GM19395 (cell line): ENCODE measurements at regions not wholly inside any gene's neighbourhood (a gene's known extent, or its start where the extent isn't known, plus 50 kb on each side); places are given as distances from the start of the nearest gene placed in this dataset.

ENCODE experiments used
- ATAC-seq: cut with Tn5 transposase; IDR thresholded peaks from one replicate; pipeline ENCODE4 v1.9.1; 2021; ENCODE audit warnings: mild to moderate bottlenecking, moderate library complexity; ENCODE audit not compliant: unreplicated experiment

DNA sequence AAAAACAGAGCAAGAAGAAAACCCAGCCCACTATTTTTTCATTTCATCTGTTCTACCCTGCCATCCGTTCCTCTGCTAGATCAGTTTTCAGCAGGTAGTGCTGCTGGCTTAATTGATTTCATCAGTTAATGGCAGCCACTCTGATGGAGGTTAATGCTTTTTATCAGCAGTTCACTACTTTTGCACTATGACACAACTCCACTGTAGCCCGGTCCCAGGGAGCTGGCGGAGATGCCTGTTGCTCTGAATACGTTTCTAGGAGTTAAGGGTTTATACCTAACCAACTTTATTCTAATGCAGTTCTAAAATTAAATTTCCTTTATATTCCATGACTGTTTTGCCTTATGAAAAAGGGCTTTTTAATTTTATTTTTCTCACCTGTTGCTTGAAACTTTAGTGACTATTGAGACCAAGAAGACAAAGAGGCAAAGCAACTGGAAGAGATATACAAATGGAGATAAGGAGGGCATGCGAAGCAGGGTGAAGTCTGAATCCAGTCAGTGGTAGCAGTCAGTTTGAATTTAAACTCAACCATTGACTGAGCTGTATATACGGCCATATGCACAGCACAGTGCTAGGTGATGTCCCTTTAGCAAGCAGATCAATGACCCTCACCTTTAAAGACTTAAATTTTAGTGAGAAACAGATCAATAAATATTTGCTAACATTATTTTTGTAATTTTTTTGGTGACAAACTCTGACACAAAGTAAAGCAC is 477.9 kb downstream of the LMO4 start:
- no peak for ATAC-seq

DNA sequence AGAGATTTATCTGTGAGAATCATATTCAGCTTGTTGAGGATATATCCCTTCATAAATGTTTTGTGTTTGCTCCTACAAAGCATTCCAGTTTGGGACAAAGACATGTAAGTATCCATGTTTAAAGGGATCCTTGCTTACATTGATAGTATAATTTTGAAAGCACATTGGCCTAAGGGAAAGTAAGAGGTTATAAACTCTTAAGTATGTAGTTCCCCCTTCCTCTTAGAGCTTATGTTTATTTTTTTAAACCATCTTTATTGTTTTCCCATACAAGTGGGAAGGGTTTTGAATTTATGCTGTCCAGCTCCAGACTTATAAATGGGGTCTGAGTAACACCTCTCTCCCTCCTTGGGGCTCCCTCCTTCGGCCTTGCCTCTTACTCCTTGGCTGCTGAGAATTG is 481.5 kb downstream of the LMO4 start:
- no peak for ATAC-seq

DNA sequence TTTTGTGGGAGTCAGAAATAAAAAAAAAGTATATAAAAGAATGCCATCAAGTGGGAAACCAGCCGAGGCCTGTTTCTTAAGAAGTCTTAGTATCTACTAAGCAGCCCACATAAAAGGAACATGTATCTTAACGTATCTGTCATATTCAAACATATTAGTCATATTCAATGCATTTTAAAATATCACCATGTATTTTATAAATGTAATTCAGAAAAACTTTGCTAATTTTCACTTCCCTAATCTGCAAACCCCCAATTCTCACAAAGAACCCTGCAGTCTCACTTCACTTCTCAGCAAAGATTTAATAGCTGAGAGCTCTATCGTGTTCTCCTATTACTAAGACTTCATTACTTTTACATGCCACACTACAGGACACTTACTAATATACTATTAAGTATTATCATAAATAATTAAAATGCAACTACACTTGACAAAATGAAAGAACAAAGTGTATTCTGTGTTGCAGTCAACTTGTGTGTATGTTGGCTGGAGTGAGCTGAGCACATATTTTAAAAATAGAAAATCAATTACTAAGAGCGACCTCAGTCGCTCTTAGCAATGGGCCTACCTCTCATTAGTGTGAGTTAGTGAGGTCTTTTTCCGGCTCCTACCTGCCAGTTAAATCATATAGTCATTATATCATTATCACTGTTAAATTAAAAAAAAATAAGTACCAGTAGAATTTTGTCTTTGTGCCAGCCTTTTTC is 484.3 kb downstream of the LMO4 start:
- peak; percentile 86 for ATAC-seq

DNA sequence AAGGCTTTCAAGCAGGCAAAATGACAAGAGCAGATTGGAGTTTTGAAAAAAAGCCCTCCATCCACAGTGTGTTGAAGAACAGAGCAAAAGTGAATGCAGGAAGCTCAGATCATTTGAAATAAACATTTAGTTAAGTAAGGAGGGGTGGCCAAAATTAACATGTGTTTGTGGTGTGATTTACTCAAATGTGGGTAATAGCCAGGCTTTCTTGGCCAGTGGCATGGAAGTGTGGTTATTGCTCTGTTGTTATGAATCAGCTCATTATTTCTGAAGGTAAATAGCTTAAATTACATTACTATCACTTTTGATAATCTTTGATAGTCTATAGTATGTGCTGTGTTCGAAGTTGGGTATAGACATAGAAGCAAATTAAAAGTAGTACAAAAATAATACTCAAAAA is 485.9 kb downstream of the LMO4 start:
- no peak for ATAC-seq

DNA sequence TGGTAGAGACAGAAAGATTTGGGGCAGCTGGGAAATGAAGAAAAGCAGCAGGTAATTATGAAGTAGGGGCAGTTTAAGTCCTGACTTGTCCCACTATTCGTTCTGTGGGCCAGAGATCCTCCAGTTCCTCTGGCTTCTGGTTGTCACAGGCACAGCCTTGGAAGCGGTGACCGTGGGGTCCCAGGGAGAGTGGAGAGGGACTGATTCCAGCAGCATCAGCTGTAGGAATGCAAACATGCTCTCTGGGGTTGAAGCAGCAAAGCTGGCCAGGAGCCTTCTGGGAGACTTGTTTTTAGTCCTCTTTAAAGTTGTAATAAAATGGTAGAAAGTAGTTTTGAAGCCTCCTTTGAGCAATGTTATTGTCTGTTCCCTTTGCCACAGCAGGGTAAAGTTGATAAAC is 488.0 kb downstream of the LMO4 start:
- no peak for ATAC-seq

DNA sequence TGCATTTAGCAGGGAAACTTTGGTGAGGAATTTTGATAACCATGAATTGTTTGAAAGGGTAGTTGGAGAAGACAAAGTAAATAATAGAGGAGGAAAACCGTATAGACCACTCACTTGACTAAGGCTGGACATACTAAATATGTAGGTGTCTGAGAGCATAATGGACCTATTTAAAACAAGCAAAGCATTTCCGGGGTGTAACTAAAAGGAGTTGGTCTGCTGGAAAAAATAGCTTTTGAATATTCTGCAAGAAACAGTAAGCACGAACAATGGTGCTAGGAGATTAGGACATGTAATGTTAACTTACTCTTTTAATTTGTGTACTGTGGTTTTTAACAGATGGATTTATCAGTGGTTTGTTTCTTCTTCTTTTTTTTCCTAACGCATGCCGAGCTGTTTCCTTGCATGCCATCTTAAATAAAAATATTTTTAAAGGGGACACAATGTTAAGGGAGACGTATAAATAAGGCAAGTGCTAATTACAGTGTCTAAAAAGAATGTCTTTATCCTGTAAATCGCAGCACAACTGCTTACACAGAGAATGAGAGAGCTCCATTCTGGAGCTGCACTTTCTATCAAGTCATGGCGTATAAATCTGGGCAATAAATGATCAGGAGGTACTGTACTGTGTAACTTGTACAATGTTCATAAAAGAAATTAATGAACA is 492.1 kb downstream of the LMO4 start:
- no peak for ATAC-seq

DNA sequence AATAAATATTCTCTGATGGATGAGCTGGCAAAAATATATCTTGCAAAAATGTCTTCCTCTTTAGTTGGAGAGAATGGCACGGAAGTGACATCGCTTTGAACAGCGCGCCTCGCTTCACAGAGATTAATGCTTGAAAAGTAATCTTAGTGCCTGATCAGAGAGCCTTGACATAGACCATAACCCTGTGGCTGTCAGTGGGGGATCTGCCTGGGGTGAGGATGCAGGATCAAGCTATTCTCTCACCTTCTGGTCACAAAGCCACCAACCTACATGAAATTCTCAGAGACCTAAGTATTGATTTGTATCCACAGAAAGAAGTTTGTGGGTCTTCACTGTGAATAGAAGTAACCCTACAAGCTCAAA is 492.6 kb downstream of the LMO4 start:
- no peak for ATAC-seq

DNA sequence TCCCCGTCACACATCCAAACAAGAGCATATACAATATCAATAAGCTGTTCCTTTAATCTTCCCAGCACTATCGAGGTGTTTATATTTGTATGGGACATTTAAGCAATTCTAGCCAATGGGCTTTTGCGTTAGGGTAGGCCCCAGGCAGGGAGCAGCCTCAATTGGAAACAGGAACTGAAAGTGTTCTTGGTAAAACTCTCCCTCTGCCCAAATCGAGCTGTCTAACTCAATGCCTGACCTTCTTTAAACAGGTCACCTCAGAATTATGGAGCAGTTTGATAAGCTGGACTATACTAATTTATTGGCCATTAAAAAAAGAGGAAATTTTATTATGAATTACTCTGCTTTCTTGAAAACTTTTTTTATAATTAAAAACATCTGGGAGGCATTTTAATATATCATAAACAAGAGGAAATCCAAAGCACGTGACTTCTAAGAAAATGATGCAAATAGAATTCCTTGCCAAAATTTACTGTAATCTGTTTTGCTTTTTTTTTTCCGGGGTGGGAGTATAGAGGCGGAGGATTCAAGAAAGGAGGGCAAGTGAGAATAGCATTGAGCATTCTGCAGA is 498.1 kb downstream of the LMO4 start:
- peak; percentile 90 for ATAC-seq

DNA sequence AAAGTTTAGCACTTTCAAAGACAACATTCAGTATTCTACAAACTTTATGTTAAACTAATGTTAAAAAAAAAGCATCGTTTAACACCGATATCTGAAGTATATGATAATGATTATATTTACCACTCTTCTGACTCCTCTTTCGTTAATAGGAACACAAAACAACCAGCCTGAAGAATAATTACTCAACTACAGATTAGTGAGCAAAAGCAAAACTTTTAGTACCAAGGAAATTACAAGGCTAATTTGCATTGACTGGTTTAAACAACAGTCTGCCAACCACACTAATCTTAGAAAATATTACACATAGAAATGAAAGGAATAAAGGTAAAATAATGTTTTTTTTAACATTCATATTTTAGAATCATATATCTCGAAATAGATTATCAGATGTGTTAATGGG is 500.7 kb downstream of the LMO4 start:
- peak; percentile 51 for ATAC-seq

DNA sequence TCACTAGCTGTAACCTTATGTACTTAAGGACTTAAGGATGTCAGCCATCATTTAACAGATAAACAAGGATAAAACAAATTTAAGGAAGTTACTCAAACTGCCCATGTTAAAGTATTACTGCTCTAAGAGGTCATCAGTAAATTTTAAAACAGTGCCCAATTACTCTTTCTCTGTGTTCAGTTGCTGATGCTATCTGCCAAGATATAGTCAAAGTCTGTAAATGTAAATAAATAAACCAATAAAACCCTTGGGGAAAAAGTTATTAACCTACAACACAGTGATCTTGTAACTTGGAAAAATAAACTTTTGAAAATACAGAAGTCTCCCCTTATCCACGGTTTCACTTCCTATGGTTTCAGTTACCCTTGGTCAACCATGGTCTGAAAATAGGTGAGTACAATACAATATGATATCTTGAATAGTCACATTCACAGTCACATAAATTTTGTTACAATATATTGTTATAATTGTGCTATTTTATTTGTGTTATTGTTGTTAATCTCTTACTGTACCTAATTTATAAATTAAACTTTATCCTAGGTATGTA is 501.8 kb downstream of the LMO4 start:
- ATAC-seq = no peak

DNA sequence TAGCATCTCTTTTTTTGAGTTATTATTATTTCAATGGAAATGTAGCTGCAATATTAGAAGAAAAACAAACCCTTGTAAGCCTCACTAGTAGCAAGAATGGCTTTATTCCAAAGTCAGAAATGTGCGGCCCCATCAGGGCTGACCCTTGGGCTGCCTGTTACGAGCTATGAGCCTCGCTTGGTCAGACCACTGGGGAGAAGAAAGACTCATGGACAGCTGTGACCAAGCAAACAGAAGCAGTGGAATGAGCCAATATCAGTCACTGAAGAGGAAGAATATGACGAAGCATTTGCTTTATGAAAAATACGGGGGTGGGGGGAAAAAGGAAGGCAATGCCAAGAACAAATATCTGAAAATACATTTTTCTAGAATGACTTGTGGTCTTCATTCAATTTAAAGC is 504.5 kb downstream of the LMO4 start:
- ATAC-seq = no peak

DNA sequence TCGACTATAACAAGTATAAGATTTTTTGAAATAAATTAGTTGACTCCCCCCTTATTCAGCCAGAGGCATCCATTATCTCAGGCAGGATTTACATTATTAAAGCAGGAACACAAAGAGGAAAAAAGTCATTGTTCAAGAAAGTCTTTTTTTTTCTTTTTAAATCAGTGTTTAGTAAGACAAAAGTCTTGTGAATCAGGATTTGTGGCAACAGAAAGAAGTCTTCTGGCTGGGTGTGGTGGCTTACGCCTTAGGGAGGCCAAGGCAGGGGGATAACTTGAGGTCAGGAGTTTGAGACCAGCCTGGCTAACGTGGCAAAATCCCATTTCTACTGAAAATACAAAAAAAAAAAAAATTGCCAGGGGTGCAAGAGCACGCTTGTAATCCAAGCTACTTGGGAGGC is 505.5 kb downstream of the LMO4 start:
- no peak for ATAC-seq

DNA sequence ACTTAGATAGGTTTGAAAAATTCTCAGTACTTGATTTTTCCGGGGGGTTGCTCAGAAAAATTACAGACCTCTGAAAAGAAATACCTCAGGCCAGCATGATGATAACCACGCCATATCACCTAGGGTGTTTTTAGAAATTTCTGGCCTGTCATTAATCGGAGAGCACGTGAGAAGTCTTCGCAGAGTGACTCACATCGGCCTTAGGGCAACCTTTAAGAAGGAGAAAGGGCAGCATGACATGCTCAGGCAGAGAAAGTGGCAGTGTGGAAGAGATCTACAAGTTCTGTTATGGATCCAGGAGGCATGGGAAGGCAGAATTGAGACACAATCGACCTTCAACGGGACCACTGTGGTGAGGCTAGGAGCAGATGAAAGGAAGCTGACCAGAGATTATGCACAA is 506.3 kb downstream of the LMO4 start:
- ATAC-seq = no peak

DNA sequence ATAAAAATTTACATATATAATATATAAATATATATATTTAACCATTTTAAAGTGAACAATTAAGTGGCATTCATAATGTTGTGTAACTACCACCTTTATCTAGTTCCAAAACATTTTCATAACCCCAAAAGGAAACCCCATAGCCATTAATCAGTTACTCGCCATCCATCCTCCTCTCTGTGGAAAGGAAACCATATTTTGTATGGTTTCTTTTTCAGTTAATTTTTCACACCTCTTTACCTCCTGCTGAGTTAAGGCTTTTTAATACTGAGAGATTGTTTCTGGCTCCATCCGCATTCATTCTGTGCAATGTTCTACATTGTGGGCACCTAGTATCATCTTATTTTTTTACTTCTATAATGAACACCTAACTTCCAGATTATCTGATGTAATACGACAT is 512.1 kb downstream of the LMO4 start:
- ATAC-seq = peak; percentile 97

DNA sequence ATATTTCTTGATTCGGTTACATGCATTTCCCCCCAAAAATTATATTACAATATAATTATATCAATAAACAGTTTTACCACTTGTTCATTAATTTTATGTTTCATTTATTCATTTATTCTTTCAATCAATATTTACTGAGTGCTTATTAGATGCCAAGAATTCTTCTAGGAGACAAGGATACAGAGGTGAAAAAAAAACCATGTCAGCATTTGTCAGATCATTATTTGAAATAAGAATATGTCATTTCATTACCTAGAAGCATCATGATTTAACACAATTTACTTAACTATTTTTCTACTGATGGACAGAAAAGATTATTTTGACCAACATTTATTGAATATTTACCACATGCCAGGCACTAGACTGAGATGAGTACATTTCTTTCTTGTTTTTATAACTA is 512.7 kb downstream of the LMO4 start:
- no peak for ATAC-seq

DNA sequence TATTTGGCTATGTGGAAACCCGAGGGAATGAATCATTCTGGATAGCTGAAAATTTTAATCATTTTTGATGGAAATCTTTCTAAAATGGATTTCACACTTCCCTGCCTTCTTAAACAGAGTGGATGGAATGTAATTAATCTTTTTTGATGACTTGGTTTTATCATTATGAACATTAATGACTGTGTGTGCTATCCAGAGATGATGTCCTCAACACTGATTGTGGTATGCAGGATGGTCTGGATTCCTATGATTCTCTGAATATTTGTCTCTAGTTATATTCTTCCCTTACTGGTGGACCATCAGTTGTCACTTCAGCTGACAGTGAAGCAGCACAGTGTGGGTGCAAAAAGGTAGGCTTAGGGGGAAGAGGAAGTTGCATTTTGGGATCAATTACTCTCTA is 513.5 kb downstream of the LMO4 start:
- no peak for ATAC-seq

DNA sequence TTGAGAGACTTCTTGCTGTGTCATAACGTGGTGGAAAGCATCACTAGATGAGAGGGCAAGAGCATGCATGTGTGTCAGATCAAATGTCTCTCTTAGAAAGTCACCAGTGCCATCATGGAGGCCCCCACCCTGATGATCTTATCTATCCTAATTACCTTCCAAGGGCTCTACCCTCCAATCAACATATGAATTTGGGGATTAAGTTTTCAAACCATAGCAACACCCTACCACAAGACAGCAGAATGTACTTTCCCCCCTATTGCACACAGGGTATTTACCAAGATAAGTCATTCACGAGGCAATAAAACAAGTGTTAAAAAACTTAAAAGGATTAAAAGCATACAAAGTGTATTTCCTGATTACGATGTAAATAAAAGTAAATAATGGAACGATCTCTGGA is 515.6 kb downstream of the LMO4 start:
- ATAC-seq = no peak

DNA sequence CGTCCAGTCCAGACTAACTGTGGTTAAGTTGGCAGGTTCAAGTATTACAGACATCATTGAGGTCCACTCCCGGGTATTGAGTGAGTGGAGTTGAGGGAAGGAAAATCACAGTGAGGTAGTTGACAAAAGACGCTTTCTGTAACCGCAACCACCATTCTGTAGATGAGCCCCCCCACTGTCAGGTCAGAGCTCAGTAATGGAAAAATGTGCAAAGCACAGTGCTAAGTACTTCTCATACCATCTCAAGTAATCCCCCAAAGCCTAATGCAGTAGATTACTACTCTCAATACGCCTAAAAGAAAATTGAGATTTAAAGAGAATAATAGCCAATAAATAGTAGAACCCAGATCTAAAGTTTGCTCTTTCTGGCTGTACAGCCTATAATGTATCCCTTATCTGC is 522.8 kb downstream of the LMO4 start:
- ATAC-seq = no peak

DNA sequence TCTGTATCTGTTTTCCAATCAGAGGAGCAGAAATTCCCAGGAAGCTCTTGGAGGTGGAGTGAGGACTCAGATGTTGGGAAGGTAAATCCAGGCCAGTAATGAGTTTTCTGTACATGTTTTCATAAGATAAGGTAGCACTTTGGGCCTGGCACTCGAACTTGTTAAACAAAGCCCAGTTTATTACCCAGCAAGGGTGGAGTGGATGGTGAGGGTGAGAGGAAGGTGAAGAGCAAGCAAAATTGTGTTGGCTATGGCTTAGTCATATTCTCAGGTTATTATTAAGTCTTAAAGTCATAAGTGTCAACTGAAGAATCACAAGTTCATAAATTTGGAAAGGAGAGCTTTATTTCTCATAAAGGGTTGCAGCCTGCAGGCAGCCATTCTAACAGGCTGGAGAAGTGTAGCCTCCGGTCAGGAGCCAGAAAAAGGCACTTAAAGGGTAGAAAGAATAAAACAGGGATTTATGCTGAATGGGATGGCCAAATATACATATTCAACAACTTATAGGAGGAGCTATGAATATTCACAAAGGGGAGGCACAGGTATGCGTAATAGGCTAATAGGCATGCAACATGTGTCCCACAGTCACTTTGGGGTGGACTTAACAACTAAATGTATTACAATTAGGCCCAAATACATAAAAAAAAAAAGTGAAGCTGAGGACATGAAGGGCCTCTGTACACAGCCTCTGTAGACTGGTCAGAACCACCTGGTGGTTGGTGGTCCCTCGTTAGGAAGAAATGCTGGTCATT is 523.9 kb downstream of the LMO4 start:
- ATAC-seq = no peak

DNA sequence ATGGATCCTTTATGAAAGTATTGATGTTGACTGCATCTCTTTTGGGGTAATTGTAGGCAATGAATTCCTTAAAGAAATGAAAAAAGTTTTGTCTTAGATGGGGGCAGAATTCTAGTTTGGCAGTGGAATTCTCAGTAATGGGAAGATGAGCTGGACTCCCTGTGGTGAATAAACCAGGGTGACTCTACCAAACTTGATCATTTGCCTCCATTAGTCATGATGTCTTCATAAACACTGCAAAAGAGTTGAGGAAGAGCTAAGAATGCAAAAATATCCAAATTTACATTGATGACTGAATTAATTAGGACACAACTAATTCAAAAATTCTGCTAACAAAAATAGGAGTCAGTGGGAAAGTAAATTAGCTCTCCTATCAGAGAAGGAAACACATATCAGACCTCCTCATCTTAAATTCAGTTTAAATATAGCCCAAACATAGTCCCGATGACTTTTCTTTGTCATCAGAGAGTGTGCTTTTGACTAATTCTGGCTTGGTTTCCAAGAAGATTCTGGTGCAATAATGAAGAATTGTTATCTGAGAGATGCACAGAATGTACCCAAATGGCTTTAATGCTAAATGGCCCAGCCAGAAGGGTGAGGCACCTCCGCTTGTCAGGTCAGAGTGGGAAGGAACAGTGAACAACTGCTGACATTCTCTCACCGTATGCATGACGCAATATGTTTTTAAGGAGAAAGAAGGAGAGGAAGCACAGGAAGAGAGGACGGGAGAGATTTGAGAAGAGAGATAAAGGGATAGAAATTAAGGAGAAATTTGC is 525.1 kb downstream of the LMO4 start:
- no peak for ATAC-seq
